ENCODE measurements at regions not wholly inside any gene's neighbourhood (a gene's known extent, or its start where the extent isn't known, plus 50 kb on each side); places are given as distances from the start of the nearest gene placed in this dataset.

DNA sequence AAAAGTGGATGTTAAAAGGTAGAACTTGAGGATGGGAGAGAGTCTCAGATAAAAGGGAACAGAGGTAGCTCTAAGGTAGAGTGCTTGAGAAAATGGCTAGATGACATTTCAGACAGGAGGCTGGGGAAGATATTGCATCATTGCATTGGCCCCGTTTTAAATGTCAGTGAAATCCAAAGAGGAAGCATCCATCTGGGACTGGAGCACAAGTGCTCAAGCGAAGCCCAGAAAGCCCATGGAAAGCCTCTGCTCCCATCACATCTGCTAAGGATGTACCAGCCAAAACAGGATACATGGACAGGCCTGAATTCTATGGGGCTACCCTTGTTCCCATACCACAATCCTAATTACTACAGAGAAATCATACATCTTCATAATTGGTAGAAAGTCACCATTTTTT, 581.5 kb upstream of the TMEM132C start:
- Mint-ChIP-seq H3K27me3 (ENCODE audit: insufficient read depth) (no peaks in the 10 kb centered on the region; the same call in 1 of the 2 replicates), H3K36me3 (ENCODE audit: low read depth) (no peaks in the 10 kb centered on the region), H3K27ac (no peak overlapping the region), H3K9me3 (no peaks in the 10 kb centered on the region), H3K4me3 (no peak overlapping the region), H3K4me1 (ENCODE audit: low read depth) (peaks cover 16% of the 10 kb centered on the region)
- DNase-seq: no peak
- TF ChIP-seq CTCF (IDR thresholded peaks at IDR 0.05): no peak

DNA sequence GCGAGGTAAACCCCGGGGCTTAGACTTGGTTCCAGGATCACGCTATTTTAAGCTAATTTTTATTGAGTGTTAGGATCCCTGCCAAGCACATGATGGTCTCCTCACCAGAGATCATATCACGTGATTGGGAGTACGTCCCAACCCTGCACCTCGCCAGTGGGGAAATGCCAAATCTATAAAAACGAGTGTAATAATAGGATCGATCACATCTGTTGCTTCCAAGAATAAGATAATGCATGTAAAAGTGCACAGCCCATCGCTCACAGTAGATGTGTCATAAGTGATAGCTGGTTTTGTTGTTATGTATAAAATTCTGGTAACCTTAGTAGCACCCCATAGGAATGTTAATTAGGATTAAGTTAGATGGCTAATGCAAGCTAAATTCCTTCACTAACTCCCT, 581.0 kb upstream of the TMEM132C start:
- Mint-ChIP-seq H3K4me1 (ENCODE audit: low read depth) (peaks cover 16% of the 10 kb centered on the region), H3K4me3 (no peak overlapping the region), H3K36me3 (ENCODE audit: low read depth) (no peaks in the 10 kb centered on the region), H3K9me3 (no peaks in the 10 kb centered on the region), H3K27ac (no peak overlapping the region), H3K27me3 (ENCODE audit: insufficient read depth) (no peaks in the 10 kb centered on the region; the same call in 1 of the 2 replicates)
- no peak for TF ChIP-seq CTCF (IDR thresholded peaks at IDR 0.05)
- DNase-seq: peak; percentile 7

DNA sequence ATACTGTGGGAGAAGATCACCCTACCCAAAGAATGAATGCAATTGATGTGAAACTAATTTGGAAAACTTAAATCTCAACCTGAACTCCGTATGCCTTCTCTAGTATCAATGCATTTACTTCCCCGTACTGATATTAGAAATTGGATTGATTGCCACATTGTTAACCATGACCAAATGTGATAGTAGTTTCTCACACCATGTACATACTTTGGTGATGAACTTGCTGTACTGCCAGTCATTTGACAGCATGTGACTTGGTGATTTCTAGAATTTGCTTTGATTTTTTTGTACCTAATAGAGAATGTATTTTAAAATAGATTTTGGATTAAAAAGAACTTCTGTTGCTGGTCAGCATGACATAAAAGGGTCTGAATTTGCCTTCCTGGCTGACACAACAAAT, 579.8 kb upstream of the TMEM132C start:
- H3K27ac Mint-ChIP-seq: no peak overlapping the region
- H3K36me3 Mint-ChIP-seq (ENCODE audit: low read depth): no peaks in the 10 kb centered on the region
- no peak for DNase-seq
- no peaks in the 10 kb centered on the region; the same call in 1 of the 2 replicates for H3K27me3 Mint-ChIP-seq (ENCODE audit: insufficient read depth)
- H3K9me3 Mint-ChIP-seq: no peaks in the 10 kb centered on the region
- H3K4me3 Mint-ChIP-seq: no peak overlapping the region
- 0 out of 2 replicates have a peak, but pooled peaks cover 6% of the 10 kb centered on the region for H3K4me1 Mint-ChIP-seq (ENCODE audit: low read depth)
- TF ChIP-seq CTCF (IDR thresholded peaks at IDR 0.05): no peak

DNA sequence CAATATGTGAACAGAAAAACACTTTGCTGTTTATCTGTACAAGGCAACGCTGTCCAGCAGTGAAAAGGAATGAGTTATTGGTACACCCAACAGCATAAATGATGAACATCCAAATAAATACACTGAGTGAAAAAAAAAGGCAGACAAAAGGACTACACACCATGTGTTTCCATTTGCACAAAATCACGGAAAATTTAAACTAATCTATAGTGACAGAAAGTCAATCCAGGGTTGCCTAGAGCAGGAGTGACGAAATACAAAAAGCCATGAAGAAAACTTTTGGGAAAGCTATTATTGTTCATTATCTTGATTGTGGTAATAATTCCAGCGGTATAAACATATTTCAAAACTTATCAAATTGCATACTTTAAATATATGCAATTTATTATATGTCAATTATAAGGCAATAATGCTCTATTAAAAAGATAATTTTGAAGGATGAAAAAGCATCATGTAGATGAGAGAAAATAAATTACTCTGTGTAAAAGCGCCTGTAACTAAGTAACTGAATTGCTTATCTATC, 578.0 kb upstream of the TMEM132C start:
- DNase-seq: no peak
- no peak overlapping the region for H3K4me3 Mint-ChIP-seq
- H3K9me3 Mint-ChIP-seq: no peaks in the 10 kb centered on the region
- peaks cover 2% of the 10 kb centered on the region; the same call in 1 of the 2 replicates for H3K27me3 Mint-ChIP-seq (ENCODE audit: insufficient read depth)
- TF ChIP-seq CTCF (IDR thresholded peaks at IDR 0.05): no peak
- H3K36me3 Mint-ChIP-seq (ENCODE audit: low read depth): no peaks in the 10 kb centered on the region
- H3K27ac Mint-ChIP-seq: no peak overlapping the region
- 0 out of 2 replicates have a peak, but pooled peaks cover 6% of the 10 kb centered on the region for H3K4me1 Mint-ChIP-seq (ENCODE audit: low read depth)

DNA sequence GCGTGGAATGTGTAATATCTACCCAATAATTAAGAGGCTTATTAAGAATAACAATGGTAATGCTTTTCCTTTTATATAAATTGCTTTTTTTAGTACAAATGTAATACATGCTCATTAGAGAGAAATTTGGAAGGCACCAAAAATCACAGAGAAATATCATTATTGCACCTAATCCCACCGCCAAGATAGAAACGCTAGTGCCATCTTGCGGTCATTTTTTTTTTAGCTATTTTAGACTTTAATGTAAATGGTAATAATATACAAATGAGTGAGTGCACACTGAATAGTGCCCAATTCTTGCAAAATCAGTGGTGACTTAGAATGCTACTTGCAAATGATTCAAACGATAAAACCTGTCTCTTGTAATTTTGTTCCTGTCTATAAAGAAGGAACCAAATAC, 576.8 kb upstream of the TMEM132C start:
- Mint-ChIP-seq H3K27me3 (ENCODE audit: insufficient read depth) (peaks cover 2% of the 10 kb centered on the region; the same call in 1 of the 2 replicates), H3K4me1 (ENCODE audit: low read depth) (0 out of 2 replicates have a peak, but pooled peaks cover 6% of the 10 kb centered on the region), H3K27ac (no peak overlapping the region), H3K9me3 (no peaks in the 10 kb centered on the region), H3K36me3 (ENCODE audit: low read depth) (no peaks in the 10 kb centered on the region), H3K4me3 (no peak overlapping the region)
- TF ChIP-seq CTCF (IDR thresholded peaks at IDR 0.05): peak; percentile 73
- no peak for DNase-seq

DNA sequence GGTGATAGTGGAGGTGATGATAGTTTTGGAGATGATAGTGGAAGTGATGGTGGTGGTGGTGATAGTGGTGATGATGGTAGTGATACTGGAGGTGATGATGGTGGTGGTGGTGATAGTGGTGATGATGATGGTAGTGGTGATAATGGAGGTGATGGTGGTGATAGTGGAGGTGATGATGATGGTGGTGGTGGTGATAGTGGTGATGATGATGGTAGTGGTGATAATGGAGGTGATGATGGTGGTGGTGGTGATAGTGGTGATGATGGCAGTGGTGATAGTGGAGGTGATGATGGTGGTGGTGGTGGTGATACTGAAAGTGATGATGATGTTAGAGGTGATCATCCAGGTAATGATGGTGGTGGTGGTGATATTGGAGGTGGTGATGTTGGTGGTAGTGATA, 570.0 kb upstream of the TMEM132C start:
- no peak for TF ChIP-seq CTCF (IDR thresholded peaks at IDR 0.05)
- Mint-ChIP-seq H3K36me3 (ENCODE audit: low read depth) (no peaks in the 10 kb centered on the region), H3K27me3 (ENCODE audit: insufficient read depth) (peaks cover 6% of the 10 kb centered on the region), H3K27ac (no peak overlapping the region), H3K4me1 (ENCODE audit: low read depth) (no peaks in the 10 kb centered on the region), H3K9me3 (no peaks in the 10 kb centered on the region), H3K4me3 (no peak overlapping the region)
- DNase-seq: no peak
